GM10248 (cell line): ENCODE measurements at regions not wholly inside any gene's neighbourhood (a gene's known extent, or its start where the extent isn't known, plus 50 kb on each side); places are given as distances from the start of the nearest gene placed in this dataset.

ENCODE experiments used
- CTCF ChIA-PET: fragments of 300-600 bp; sonication (Branson Sonifier 250); formaldehyde crosslinking; extraction: SDS; loops from one replicate; lab custom pipeline; 2021; ENCODE audit warnings: antibody characterized with exemption; lab: Yijun Ruan, JAX
- POLR2A ChIA-PET: fragments of 350-650 bp; sonication (Branson Sonifier 250); formaldehyde crosslinking; extraction: SDS; loops from one replicate; lab custom pipeline; 2020; ENCODE audit warnings: antibody characterized with exemption; lab: Yijun Ruan, JAX
- DNase-seq: peaks from one replicate; pipeline ENCODE4 v3.0.0; 2012; ENCODE audit errors: extremely low spot score
- TF ChIP-seq, protein P1 (sequence below): IDR thresholded peaks from 2 replicates; pipeline ENCODE4 v1.5.1; 2012; ENCODE audit warnings: mild to moderate bottlenecking, low read depth; ENCODE audit errors: extremely low read depth, missing control alignments, control extremely low read depth

DNA sequence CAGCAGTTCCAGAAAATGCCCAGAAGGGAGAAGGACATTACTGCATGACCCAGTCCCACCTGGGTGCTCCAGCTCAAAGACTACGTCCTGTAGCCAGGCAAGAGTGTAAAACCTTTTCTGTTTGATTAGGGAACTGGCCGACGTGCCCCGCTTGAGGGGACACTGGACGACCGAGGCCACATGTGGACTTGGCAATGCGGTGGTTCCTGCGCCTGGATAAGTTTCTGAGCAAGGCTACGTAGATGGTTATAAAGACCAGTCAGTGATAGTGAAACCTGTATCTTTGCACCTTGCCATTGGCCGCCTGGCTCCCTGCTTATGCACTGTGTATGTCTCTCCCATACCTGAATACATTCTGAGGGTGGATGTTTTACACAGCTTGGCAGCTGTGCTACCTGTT is 567.0 kb upstream of the CRIM1 start:
- no peak for DNase-seq
- ChIA-PET CTCF (no interaction called here), POLR2A (no interaction called here)
- TF ChIP-seq, protein P1, sequence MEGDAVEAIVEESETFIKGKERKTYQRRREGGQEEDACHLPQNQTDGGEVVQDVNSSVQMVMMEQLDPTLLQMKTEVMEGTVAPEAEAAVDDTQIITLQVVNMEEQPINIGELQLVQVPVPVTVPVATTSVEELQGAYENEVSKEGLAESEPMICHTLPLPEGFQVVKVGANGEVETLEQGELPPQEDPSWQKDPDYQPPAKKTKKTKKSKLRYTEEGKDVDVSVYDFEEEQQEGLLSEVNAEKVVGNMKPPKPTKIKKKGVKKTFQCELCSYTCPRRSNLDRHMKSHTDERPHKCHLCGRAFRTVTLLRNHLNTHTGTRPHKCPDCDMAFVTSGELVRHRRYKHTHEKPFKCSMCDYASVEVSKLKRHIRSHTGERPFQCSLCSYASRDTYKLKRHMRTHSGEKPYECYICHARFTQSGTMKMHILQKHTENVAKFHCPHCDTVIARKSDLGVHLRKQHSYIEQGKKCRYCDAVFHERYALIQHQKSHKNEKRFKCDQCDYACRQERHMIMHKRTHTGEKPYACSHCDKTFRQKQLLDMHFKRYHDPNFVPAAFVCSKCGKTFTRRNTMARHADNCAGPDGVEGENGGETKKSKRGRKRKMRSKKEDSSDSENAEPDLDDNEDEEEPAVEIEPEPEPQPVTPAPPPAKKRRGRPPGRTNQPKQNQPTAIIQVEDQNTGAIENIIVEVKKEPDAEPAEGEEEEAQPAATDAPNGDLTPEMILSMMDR = no peak

DNA sequence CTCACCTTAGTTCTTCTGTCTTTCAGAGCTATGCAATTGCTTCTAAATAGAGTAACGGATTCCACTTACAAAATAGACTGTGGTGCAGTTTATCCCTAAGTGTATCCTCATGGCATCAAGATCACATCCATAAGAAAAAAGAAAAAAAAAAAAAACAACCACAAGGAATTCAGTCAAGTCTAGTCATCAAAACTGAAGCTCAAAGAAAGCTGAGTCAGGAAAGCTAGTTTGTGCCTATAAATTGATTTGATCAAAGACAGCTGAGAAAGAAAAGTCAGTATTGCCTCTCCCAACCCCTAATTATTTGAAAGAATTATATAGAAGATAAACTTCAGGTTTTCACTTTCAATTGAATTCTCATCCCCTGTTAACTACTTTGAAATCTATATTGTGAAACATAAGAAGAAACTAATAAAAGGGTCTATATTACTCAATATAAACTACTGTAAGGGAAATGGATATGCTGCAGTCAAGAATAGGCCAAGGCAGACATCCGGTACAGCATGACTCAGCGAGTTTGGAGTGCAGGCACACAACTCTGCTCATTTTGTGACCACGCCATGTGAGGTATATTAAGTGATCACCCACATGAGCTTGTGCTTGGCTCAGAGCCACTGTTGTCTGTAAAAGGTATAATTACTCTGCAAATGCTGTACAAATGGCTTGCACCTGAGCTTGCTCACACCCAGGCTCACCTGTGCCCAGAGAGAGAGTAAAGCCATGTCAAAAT is 568.1 kb upstream of the CRIM1 start:
- ChIA-PET CTCF (interaction anchor here (0.9 to 1.6 kb wide), 2 partner anchors 13 to 44 kb away, joined by 3 to 4 read pairs; no protein-coding TSS in a partner anchor), POLR2A (no interaction called here)
- DNase-seq = no peak
- TF ChIP-seq, protein P1 = no peak

DNA sequence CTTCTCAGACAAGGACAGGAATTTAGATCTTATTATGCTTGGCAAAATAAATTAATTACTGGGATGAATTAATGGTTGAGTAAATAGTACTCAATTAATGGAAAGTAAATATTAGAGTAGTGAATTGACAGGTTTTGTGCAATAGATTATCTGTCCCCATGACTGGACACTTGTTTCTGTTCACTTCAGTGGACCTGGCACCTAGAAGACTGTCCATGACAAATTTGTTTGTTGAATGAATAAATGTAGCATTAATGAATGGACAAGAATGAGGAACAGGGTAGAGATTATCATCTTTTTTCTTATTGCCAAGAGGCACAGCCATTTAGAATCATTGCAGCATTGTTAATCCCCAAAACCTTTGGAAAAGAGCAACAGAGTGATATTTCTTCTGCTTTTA is 570.0 kb upstream of the CRIM1 start:
- CTCF ChIA-PET = interaction anchor here (0.8 to 1.4 kb wide), 3 partner anchors 8 to 92 kb away, joined by 3 to 9 read pairs (median 3); no protein-coding TSS in a partner anchor
- POLR2A ChIA-PET = no interaction called here
- DNase-seq = no peak
- TF ChIP-seq, protein P1 = no peak

DNA sequence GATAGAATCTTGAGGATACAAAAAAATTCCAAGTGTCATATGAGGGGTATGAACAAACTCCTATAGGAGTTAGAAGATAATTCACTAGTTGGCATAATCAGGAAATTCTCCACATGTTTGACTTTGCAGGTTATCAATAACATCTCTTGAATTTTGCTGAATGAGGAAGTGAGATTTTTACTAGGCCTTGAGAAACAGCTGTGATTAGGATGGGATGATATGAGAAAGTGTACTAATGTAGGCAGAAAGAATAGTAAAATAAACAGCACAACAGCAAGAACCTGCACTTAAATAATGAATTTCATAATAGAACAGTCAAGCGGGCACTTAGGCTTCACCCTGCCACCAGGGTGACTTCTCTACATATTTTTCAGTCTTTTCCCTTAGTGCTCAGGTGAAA is 570.8 kb upstream of the CRIM1 start:
- ChIA-PET POLR2A (no interaction called here), CTCF (no interaction called here)
- DNase-seq = no peak
- TF ChIP-seq, protein P1 = no peak

DNA sequence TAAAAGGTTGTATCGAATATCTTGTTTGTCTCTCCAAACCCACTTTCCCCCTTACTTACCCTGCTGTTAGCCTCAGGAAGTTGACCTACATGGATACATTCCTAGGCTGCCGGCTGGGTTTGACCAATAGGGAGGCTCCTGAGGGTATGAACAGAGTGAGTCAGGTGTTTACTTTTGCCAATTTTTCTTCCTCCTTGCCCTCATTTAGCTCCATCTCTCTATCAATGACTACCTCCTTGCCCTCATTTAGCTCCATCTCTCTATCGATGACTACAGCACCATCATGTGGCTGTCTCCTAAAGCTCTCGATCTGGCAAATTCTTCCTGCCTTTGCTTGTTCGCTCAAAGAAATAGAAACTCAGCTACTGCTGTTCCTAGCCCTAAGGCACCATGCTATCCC is 571.9 kb upstream of the CRIM1 start:
- CTCF ChIA-PET = interaction anchor here (0.7 kb wide), 1 partner anchor 9 kb away, joined by 3 read pairs; no protein-coding TSS in a partner anchor
- POLR2A ChIA-PET = no interaction called here
- no peak for DNase-seq
- TF ChIP-seq, protein P1 = no peak

DNA sequence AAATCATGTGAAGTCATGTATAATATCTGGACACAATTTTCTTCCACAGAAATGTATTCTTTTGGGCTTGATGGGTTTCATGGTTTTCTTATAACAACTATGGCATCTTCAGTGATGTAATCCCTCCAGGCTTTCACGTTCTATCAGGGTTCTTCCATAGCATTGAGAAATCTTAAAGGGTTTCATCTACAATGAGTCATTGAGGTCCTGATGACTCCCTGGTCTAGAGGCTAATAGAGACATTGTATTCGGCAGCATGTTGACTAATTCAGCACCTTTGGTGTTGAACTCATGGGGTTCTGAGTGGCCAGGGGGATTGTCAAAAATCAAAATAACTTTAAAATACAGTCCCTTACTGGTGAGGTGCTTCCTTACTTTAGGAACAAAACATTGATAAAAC is 614.0 kb upstream of the CRIM1 start:
- CTCF ChIA-PET = no interaction called here
- TF ChIP-seq, protein P1 = no peak
- POLR2A ChIA-PET = no interaction called here
- no peak for DNase-seq
